OCI-LY7 (cell line): ENCODE measurements at regions not wholly inside any gene's neighbourhood (a gene's known extent, or its start where the extent isn't known, plus 50 kb on each side); places are given as distances from the start of the nearest gene placed in this dataset.

ENCODE experiments used
- CTCF ChIP-seq: fragments of 200-600 bp; sonication (generic); conservative IDR thresholded peaks from 2 replicates; pipeline ENCODE4 v1.5.1; 2014; ENCODE audit warnings: mild to moderate bottlenecking, antibody characterized with exemption, low read length, moderate library complexity, mixed read lengths
- EZH2phosphoT487 ChIP-seq: fragments of 200-600 bp; sonication (generic); IDR thresholded peaks from 2 replicates; pipeline ENCODE4 v1.6.1; 2018; ENCODE audit warnings: low read depth, borderline replicate concordance, mild to moderate bottlenecking, mixed run types, antibody characterized with exemption, low read length, moderate library complexity, mixed read lengths

GRCh38 chr17:70934835-70935234 is 765.5 kb downstream of the KCNJ2 start:
- no peak for TF ChIP-seq CTCF
- TF ChIP-seq EZH2phosphoT487 = no peak
